GM20000 (cell line): ENCODE measurements at regions not wholly inside any gene's neighbourhood (a gene's known extent, or its start where the extent isn't known, plus 50 kb on each side); places are given as distances from the start of the nearest gene placed in this dataset.

Experiments
- DNase-seq: peaks from one replicate; pipeline ENCODE4 v3.0.0; 2012; ENCODE audit warnings: low spot score
- TF ChIP-seq, protein P1 (sequence below): IDR thresholded peaks from 2 replicates; pipeline ENCODE4 v1.5.1; 2012; ENCODE audit warnings: mild to moderate bottlenecking, control low read depth; ENCODE audit errors: extremely low read depth, missing control alignments

GRCh38 chrX:97797076-97797475 is 913.4 kb downstream of the RPA4 start:
- no peak for DNase-seq
- TF ChIP-seq, protein P1, sequence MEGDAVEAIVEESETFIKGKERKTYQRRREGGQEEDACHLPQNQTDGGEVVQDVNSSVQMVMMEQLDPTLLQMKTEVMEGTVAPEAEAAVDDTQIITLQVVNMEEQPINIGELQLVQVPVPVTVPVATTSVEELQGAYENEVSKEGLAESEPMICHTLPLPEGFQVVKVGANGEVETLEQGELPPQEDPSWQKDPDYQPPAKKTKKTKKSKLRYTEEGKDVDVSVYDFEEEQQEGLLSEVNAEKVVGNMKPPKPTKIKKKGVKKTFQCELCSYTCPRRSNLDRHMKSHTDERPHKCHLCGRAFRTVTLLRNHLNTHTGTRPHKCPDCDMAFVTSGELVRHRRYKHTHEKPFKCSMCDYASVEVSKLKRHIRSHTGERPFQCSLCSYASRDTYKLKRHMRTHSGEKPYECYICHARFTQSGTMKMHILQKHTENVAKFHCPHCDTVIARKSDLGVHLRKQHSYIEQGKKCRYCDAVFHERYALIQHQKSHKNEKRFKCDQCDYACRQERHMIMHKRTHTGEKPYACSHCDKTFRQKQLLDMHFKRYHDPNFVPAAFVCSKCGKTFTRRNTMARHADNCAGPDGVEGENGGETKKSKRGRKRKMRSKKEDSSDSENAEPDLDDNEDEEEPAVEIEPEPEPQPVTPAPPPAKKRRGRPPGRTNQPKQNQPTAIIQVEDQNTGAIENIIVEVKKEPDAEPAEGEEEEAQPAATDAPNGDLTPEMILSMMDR = no peak

DNA sequence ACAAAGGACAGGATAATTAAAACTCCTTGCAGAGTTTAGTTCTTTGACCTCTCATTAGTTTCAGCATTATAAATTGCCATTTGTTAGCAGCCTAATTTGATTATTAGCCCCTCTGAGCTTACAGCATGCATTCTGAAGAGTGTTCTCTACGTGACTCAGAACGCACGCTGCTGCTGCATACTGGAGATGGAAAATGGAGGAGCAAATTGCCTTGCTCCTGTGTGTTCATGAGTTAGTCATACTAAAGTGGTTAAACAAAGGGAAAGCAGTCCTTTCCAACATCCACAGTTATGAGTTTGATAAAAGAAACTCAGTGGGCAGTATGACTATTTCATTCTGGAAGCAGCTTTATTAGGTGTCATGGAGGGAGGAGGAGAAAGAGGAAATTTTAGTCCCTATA is 922.5 kb downstream of the RPA4 start:
- no peak for DNase-seq
- TF ChIP-seq, protein P1 = no peak

GRCh38 chrX:97806946-97807345 is 923.2 kb downstream of the RPA4 start:
- TF ChIP-seq, protein P1 = no peak
- DNase-seq = no peak

GRCh38 chrX:97820170-97820569 is 936.5 kb downstream of the RPA4 start:
- TF ChIP-seq, protein P1 = no peak
- DNase-seq = no peak

- DNase-seq = no peak
- TF ChIP-seq, protein P1 = no peak
These were observed 944.8 kb downstream of the RPA4 start for GRCh38 chrX:97828471-97828870.

GRCh38 chrX:97835969-97836368 is 952.3 kb downstream of the RPA4 start:
- DNase-seq = no peak
- TF ChIP-seq, protein P1 = no peak

DNA sequence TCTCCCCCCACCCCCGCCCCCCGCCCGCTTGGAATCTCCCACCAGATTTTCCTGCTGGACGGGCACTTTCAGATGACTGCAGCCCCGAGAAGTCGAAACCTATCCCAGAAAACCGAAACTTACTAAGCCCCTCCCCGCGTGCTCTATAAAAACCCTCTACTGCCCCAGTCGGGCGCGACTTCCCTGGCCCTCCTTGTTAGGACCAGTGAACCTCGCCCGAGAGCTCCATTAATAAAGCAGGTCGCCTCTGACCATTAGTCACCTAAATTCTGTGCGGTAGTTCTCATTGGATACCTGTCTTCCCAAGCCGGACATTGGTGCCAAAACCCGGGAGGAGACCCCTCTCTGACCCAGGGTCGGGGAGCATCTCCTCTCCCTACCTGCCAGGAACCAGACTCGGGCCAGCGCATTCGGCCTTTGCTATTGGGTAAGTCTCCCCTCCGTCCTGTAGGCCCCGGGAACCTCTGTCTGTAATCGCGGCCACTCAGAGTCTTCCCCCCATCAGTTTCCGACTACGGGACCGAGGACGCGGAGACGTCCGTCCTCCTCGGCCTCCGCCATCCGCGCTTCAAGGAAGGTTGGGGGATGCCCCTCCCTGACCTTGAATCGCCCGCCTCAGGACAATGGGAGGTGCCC is 958.0 kb downstream of the RPA4 start:
- no peak for DNase-seq
- TF ChIP-seq, protein P1 = no peak
